Lower leg skin (tissue), 4 donors: ENCODE measurements at regions not wholly inside any gene's neighbourhood (a gene's known extent, or its start where the extent isn't known, plus 50 kb on each side); places are given as distances from the start of the nearest gene placed in this dataset.

Experiments used
- DNase-seq, 2 donors: peaks; one replicate each; pipeline ENCODE4 v3.0.0-alpha.2; 2019; ENCODE audit warnings: low spot score in 2 of 2
- H3K4me3 ChIP-seq: fragments of 200-600 bp; sonication (generic); 2 replicates; pipeline ENCODE4 v1.5.1; 2017; ENCODE audit warnings: mild to moderate bottlenecking, low read depth; ENCODE audit not compliant: poor library complexity, severe bottlenecking
- CTCF ChIP-seq, 3 donors: fragments of 450-650 bp; IDR thresholded peaks; one replicate each; pipeline ENCODE4 v1.5.1; 2016; ENCODE audit warnings: antibody characterized with exemption in 3 of 3, mild to moderate bottlenecking in 3 of 3, moderate library complexity in 2 of 3
- POLR2A ChIP-seq, 2 donors: fragments of 450-650 bp; IDR thresholded peaks; one replicate each; pipeline ENCODE4 v1.6.1; 2016 to 2017; ENCODE audit warnings: antibody characterized with exemption in 2 of 2, mild to moderate bottlenecking in 1 of 2, moderate library complexity in 1 of 2
- WGBS, 2 donors: methylation state at CpG; one replicate each; pipeline ENCODE4 v1.1.5; 2018; 5-methylcytosine and 5-hydroxymethylcytosine counted together
- intact Hi-C: fragments of 100-400 bp; cut with DNase I; formaldehyde crosslinking; loops from one replicate; pipeline ENCODE4 v1.15.0; 2023; ENCODE audit warnings: low total_unique reads

- DNase-seq = no peak
- TF ChIP-seq CTCF (IDR thresholded peaks at IDR 0.05) (no peak), POLR2A (IDR thresholded peaks at IDR 0.05) (no peak)
- no peak overlapping the region for H3K4me3 ChIP-seq
- intact Hi-C loops = no loop called here
- 88% methylated on average over 28 of the region's 28 CpGs for WGBS, 2 donors
Observed at GRCh38 chr7:156074982-156075615, 262.8 kb upstream of the SHH start.

- no peak overlapping the region for H3K4me3 ChIP-seq
- no peak for DNase-seq
- intact Hi-C loops = no loop called here
- TF ChIP-seq CTCF (IDR thresholded peaks at IDR 0.05) (no peak), POLR2A (IDR thresholded peaks at IDR 0.05) (no peak)
- 85 to 90% methylated on average over 11 of the region's 11 CpGs for WGBS, 2 donors
Observed at GRCh38 chr7:156074084-156074483, 261.8 kb upstream of the SHH start.

- intact Hi-C loops = no loop called here
- DNase-seq = no peak
- 72 to 78% methylated on average over 13 of the region's 13 CpGs for WGBS, 2 donors
- H3K4me3 ChIP-seq = no peak overlapping the region
- TF ChIP-seq POLR2A (IDR thresholded peaks at IDR 0.05) (no peak), CTCF (IDR thresholded peaks at IDR 0.05) (no peak)
Observed at GRCh38 chr7:156073366-156074052, 261.2 kb upstream of the SHH start.

GRCh38 chr7:156071612-156072011 is 259.3 kb upstream of the SHH start:
- DNase-seq = no peak
- TF ChIP-seq CTCF (IDR thresholded peaks at IDR 0.05) = no peak
- TF ChIP-seq POLR2A (IDR thresholded peaks at IDR 0.05) = no peak
- no peak overlapping the region for H3K4me3 ChIP-seq
- intact Hi-C loops = no loop called here
- WGBS, 2 donors = 78 to 81% methylated on average over 13 of the region's 13 CpGs

GRCh38 chr7:156069891-156070290 is 257.6 kb upstream of the SHH start:
- intact Hi-C loops = no loop called here
- no peak for TF ChIP-seq POLR2A (IDR thresholded peaks at IDR 0.05)
- no peak for TF ChIP-seq CTCF (IDR thresholded peaks at IDR 0.05)
- H3K4me3 ChIP-seq = no peak overlapping the region
- 75 to 83% methylated on average over 4 of the region's 4 CpGs for WGBS, 2 donors
- DNase-seq = no peak
